HepG2 (cell line): ENCODE measurements at regions not wholly inside any gene's neighbourhood (a gene's known extent, or its start where the extent isn't known, plus 50 kb on each side); places are given as distances from the start of the nearest gene placed in this dataset.

Source experiments
- ATAC-seq: fragments of 200-7000 bp; cut with Tn5 transposase; 3 replicates; pipeline ENCODE4 v1.9.1; 2020; ENCODE audit warnings: mild to moderate bottlenecking, moderate library complexity
- BruUV-seq: library from RNA; stranded (reverse); fragments of 400-500 nt; replicated peaks from 2 replicates; lab custom pipeline; 2021; lab: Mats Ljungman, UMichigan
- CTCF ChIA-PET: fragments of 300-600 bp; formaldehyde crosslinking; extraction: SDS; loops from one replicate; lab custom pipeline; 2021; ENCODE audit warnings: low total read pairs, inconsistent platforms, low intra/inter-chr PET ratio; lab: Yijun Ruan, JAX
- POLR2A ChIA-PET: fragments of 350-600 bp; sonication (Branson Sonifier 250); formaldehyde crosslinking; loops from one replicate; lab custom pipeline; 2020; ENCODE audit warnings: antibody characterized with exemption, inconsistent platforms; lab: Yijun Ruan, JAX
- DNase-seq: peaks from one replicate; pipeline ENCODE4 v3.0.0-alpha.2; 2015; ENCODE audit warnings: low spot score
- FAIRE-seq: peaks from 3 replicates; lab custom pipeline; 2011; peaks lifted over from hg19 to GRCh38; lab: Jason Lieb, UNC
- H2AFZ ChIP-seq: one replicate; pipeline ENCODE4 v1.6.1; 2011; ENCODE audit warnings: low read length, inconsistent platforms
- H3K27ac ChIP-seq: fragments of 300-600 bp; 3 replicates; pipeline ENCODE4 v1.8.0; 2011; ENCODE audit warnings: mixed run types, mild to moderate bottlenecking, mixed read lengths, low read length, inconsistent platforms; ENCODE audit not compliant: insufficient read depth; ENCODE audit errors: extremely low read length
- H3K27me3 ChIP-seq, 2 experiments: fragments of 200-600 bp in 1 of 2; 2 replicates in 1 of 2; 3 replicates in 1 of 2; pipeline versions ENCODE4 v1.6.0 to v1.8.0; 2011; ENCODE audit warnings: low read length in 2 of 2, mild to moderate bottlenecking in 2 of 2, moderate library complexity in 2 of 2, inconsistent platforms in 1 of 2; ENCODE audit not compliant: insufficient read depth in 2 of 2, control insufficient read depth in 1 of 2
- H3K36me3 ChIP-seq, 2 experiments: fragments of 200-600 bp in 1 of 2; replicated peaks in 1 of 2; 2 replicates in 1 of 2; 3 replicates in 1 of 2; pipeline versions ENCODE4 v1.5.1 to v1.8.0; 2011; ENCODE audit warnings: low read length in 2 of 2, inconsistent platforms in 1 of 2; ENCODE audit not compliant: insufficient read depth in 2 of 2, control insufficient read depth in 1 of 2
- H3K4me1 ChIP-seq: 2 replicates; pipeline ENCODE4 v1.5.1; 2012; ENCODE audit warnings: low read length, inconsistent platforms; ENCODE audit not compliant: insufficient read depth
- H3K4me2 ChIP-seq: 2 replicates; pipeline ENCODE4 v1.6.0; 2011; ENCODE audit warnings: low read depth, low read length, inconsistent platforms
- H3K4me3 ChIP-seq, 3 experiments: fragments of 200-600 bp in 1 of 3; sonication (generic), shearing (Covaris generic) in 1 of 3; replicated peaks in 1 of 3; 2 replicates each; pipeline ENCODE4 v1.5.1; 2011 to 2016; ENCODE audit warnings: low read length in 3 of 3, inconsistent platforms in 2 of 3, low read depth in 2 of 3, mild to moderate bottlenecking in 2 of 3, control low read depth in 1 of 3, mixed read lengths in 1 of 3; ENCODE audit not compliant: insufficient read depth in 1 of 3
- H3K79me2 ChIP-seq: one replicate; pipeline ENCODE4 v1.6.1; 2011; ENCODE audit warnings: low read length, inconsistent platforms; ENCODE audit not compliant: insufficient read depth
- H3K9ac ChIP-seq: 2 replicates; pipeline ENCODE4 v1.6.0; 2011; ENCODE audit warnings: mild to moderate bottlenecking, low read depth, low read length, inconsistent platforms; ENCODE audit not compliant: insufficient read depth
- H3K9me3 ChIP-seq: 2 replicates; pipeline ENCODE4 v1.5.1; 2012; ENCODE audit warnings: mild to moderate bottlenecking, low read length
- H4K20me1 ChIP-seq: 2 replicates; pipeline ENCODE4 v1.6.0; 2011; ENCODE audit warnings: inconsistent platforms, mild to moderate bottlenecking, low read length, moderate library complexity; ENCODE audit not compliant: insufficient read depth
- MNT ChIP-seq: fragments of 450-650 bp; IDR thresholded peaks from 2 replicates; pipeline ENCODE4 v1.6.1; 2016
- ZNF484 ChIP-seq: sonication (generic); formaldehyde crosslinking; IDR thresholded peaks from 2 replicates; pipeline ENCODE4 v1.5.1; 2020; ENCODE audit warnings: mild to moderate bottlenecking, low read depth, missing genetic modification reagents, borderline replicate concordance
- WGBS: methylation state at CpG from one replicate; pipeline ENCODE4 v1.1.6; 2017; ENCODE audit warnings: low lambda C conversion rate; 5-methylcytosine and 5-hydroxymethylcytosine counted together
- in situ Hi-C: cut with HindIII; loops from 2 replicates; pipeline ENCODE4 v1.10.0; 2017; ENCODE audit warnings: low pct_unique_long_range_greater_than_20kb; ENCODE audit not compliant: extremely low pct_ligation_motif_present
- intact Hi-C: fragments of 100-400 bp; cut with micrococcal nuclease; formaldehyde crosslinking; loops from one replicate; pipeline ENCODE4 v1.10.0; 2022; ENCODE audit not compliant: unreplicated experiment
- TF ChIP-seq, protein P1 (sequence below): sonication (generic); formaldehyde crosslinking; IDR thresholded peaks from 2 replicates; pipeline ENCODE4 v1.4.0; 2020; ENCODE audit warnings: missing genetic modification reagents
- TF ChIP-seq, protein P2 (sequence below): sonication (generic); formaldehyde crosslinking; IDR thresholded peaks from 2 replicates; pipeline ENCODE4 v1.5.1; 2020; ENCODE audit warnings: missing genetic modification reagents, mild to moderate bottlenecking, borderline replicate concordance

GRCh38 chr6:169885131-169885530 lies 133.7 kb downstream of the ERMARD start:
- TF ChIP-seq, protein P1, sequence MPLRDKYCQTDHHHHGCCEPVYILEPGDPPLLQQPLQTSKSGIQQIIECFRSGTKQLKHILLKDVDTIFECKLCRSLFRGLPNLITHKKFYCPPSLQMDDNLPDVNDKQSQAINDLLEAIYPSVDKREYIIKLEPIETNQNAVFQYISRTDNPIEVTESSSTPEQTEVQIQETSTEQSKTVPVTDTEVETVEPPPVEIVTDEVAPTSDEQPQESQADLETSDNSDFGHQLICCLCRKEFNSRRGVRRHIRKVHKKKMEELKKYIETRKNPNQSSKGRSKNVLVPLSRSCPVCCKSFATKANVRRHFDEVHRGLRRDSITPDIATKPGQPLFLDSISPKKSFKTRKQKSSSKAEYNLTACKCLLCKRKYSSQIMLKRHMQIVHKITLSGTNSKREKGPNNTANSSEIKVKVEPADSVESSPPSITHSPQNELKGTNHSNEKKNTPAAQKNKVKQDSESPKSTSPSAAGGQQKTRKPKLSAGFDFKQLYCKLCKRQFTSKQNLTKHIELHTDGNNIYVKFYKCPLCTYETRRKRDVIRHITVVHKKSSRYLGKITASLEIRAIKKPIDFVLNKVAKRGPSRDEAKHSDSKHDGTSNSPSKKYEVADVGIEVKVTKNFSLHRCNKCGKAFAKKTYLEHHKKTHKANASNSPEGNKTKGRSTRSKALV (CRISPR knock-in tag): no peak
- ATAC-seq: no peak
- Histone ChIP-seq H3K79me2 (no peaks in the 10 kb centered on the region), H2AFZ (no peak overlapping the region), H3K9me3 (no peaks in the 10 kb centered on the region), H3K36me3 (no peaks in the 10 kb centered on the region), H4K20me1 (no peaks in the 10 kb centered on the region; the same call in 1 of the 2 replicates), H3K27me3 (peaks cover 2 to 63% of the 10 kb centered on the region in 2 experiments; a peak in 4 of 5 replicates), H3K9ac (no peak overlapping the region), H3K4me2 (no peak overlapping the region), H3K4me3 (no peak overlapping the region), H3K4me1 (no peaks in the 10 kb centered on the region), H3K27ac (no peak overlapping the region)
- in situ Hi-C loops (no loop called here), intact Hi-C loops (no loop called here)
- ChIA-PET POLR2A (no interaction called here), CTCF (no interaction called here)
- no peak for DNase-seq
- FAIRE-seq: no peak
- BruUV-seq: no TSS peak

DNA sequence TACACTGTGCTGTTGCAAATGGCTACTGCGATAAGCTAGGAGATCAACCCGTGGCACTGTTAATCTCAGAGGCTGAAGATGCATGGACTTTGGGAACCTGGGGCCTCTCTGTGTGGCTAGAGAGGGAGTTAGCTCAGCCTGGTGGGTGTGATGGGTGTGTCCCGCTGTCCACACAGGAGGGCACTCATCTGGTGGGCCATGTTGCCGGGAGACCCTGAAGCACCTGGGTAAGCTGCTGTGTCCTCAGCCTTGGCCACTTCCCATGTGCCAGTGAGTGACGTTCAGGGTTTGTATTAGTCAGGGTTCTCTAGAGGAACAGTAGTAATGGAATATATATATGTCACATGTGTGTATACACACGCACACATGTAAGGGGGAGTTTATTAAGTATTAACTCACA lies 132.7 kb downstream of the ERMARD start:
- no peaks in the 10 kb centered on the region; the same call in 1 of the 2 replicates for H4K20me1 ChIP-seq
- H3K27me3 ChIP-seq: peaks cover 2 to 60% of the 10 kb centered on the region in 2 experiments; a peak in 4 of 5 replicates
- no TSS peak for BruUV-seq
- POLR2A ChIA-PET: no interaction called here
- TF ChIP-seq MNT (peak; percentile 53), ZNF484 (no peak)
- TF ChIP-seq, protein P2, sequence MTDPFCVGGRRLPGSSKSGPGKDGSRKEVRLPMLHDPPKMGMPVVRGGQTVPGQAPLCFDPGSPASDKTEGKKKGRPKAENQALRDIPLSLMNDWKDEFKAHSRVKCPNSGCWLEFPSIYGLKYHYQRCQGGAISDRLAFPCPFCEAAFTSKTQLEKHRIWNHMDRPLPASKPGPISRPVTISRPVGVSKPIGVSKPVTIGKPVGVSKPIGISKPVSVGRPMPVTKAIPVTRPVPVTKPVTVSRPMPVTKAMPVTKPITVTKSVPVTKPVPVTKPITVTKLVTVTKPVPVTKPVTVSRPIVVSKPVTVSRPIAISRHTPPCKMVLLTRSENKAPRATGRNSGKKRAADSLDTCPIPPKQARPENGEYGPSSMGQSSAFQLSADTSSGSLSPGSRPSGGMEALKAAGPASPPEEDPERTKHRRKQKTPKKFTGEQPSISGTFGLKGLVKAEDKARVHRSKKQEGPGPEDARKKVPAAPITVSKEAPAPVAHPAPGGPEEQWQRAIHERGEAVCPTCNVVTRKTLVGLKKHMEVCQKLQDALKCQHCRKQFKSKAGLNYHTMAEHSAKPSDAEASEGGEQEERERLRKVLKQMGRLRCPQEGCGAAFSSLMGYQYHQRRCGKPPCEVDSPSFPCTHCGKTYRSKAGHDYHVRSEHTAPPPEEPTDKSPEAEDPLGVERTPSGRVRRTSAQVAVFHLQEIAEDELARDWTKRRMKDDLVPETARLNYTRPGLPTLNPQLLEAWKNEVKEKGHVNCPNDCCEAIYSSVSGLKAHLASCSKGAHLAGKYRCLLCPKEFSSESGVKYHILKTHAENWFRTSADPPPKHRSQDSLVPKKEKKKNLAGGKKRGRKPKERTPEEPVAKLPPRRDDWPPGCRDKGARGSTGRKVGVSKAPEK: no peak
- H3K36me3 ChIP-seq: no peaks in the 10 kb centered on the region
- no peaks in the 10 kb centered on the region for H3K9me3 ChIP-seq
- no peak overlapping the region for H2AFZ ChIP-seq
- WGBS: 15% methylated on average over 6 of the region's 6 CpGs
- CTCF ChIA-PET: interaction anchor here (1.3 kb wide), 1 partner anchor 94 kb away, joined by 4 read pairs; no protein-coding TSS in a partner anchor
- H3K4me3 ChIP-seq: no peak overlapping the region
- no peak for DNase-seq
- in situ Hi-C loops (loop anchor here (5.0 kb wide), 1 partner anchor 92 kb away; no protein-coding TSS in a partner anchor), intact Hi-C loops (no loop called here)
- no peak overlapping the region for H3K9ac ChIP-seq
- no peak for FAIRE-seq
- ATAC-seq: no peak
- no peaks in the 10 kb centered on the region for H3K4me1 ChIP-seq
- no peak overlapping the region for H3K27ac ChIP-seq
- H3K79me2 ChIP-seq: no peaks in the 10 kb centered on the region
- H3K4me2 ChIP-seq: no peak overlapping the region
